ENCODE measurements at regions not wholly inside any gene's neighbourhood (a gene's known extent, or its start where the extent isn't known, plus 50 kb on each side); places are given as distances from the start of the nearest gene placed in this dataset.
"Not testable (repeated sequence)": the region's sequence is repeated elsewhere in the genome, so short reads cannot be mapped to it uniquely, and the experiment has no call there.

- Mint-ChIP-seq H3K27me3 (no peaks in the 10 kb centered on the region), H3K36me3 (ENCODE audit: low read depth) (no peaks in the 10 kb centered on the region), H3K4me3 (no peak overlapping the region), H3K4me1 (no peaks in the 10 kb centered on the region), H3K27ac (no peak overlapping the region)
- H3K9me3 ChIP-seq (ENCODE audit: control insufficient read depth, low read length, poor library complexity, severe bottlenecking): no peaks in the 10 kb centered on the region
- ATAC-seq (no peak), DNase-seq (no peak)
These were observed 238.0 kb upstream of the PITX2 start for GRCh38 chr4:110860901-110861300.

GRCh38 chr4:110865611-110866259 lies 242.9 kb upstream of the PITX2 start:
- no peak for ATAC-seq
- DNase-seq: no peak
- Mint-ChIP-seq H3K36me3 (ENCODE audit: low read depth) (no peaks in the 10 kb centered on the region), H3K27me3 (no peaks in the 10 kb centered on the region), H3K27ac (no peak overlapping the region), H3K4me1 (no peaks in the 10 kb centered on the region), H3K4me3 (no peak overlapping the region)
- no peaks in the 10 kb centered on the region for H3K9me3 ChIP-seq (ENCODE audit: control insufficient read depth, low read length, poor library complexity, severe bottlenecking)

- H3K4me3 Mint-ChIP-seq: no peak overlapping the region
- H3K4me1 Mint-ChIP-seq: no peaks in the 10 kb centered on the region
- H3K36me3 Mint-ChIP-seq (ENCODE audit: low read depth): no peaks in the 10 kb centered on the region
- H3K9me3 ChIP-seq (ENCODE audit: control insufficient read depth, low read length, poor library complexity, severe bottlenecking): no peaks in the 10 kb centered on the region
- no peak overlapping the region for H3K27ac Mint-ChIP-seq
- H3K27me3 Mint-ChIP-seq: no peaks in the 10 kb centered on the region
- DNase-seq (no peak), ATAC-seq (no peak)
These were observed 244.5 kb upstream of the PITX2 start for GRCh38 chr4:110867251-110867960.

GRCh38 chr4:110867981-110868720 lies 245.3 kb upstream of the PITX2 start:
- no peak for ATAC-seq
- H3K36me3 Mint-ChIP-seq (ENCODE audit: low read depth): no peaks in the 10 kb centered on the region
- no peak overlapping the region for H3K27ac Mint-ChIP-seq
- DNase-seq: no peak
- no peak overlapping the region for H3K4me3 Mint-ChIP-seq
- no peaks in the 10 kb centered on the region for H3K4me1 Mint-ChIP-seq
- no peaks in the 10 kb centered on the region for H3K27me3 Mint-ChIP-seq
- no peaks in the 10 kb centered on the region for H3K9me3 ChIP-seq (ENCODE audit: control insufficient read depth, low read length, poor library complexity, severe bottlenecking)

- DNase-seq (no peak), ATAC-seq (no peak)
- Mint-ChIP-seq H3K27me3 (no peaks in the 10 kb centered on the region), H3K4me1 (no peaks in the 10 kb centered on the region), H3K4me3 (no peak overlapping the region), H3K36me3 (ENCODE audit: low read depth) (no peaks in the 10 kb centered on the region), H3K27ac (no peak overlapping the region)
- H3K9me3 ChIP-seq (ENCODE audit: control insufficient read depth, low read length, poor library complexity, severe bottlenecking): no peaks in the 10 kb centered on the region
These were observed 246.2 kb upstream of the PITX2 start for GRCh38 chr4:110869114-110869513.

- Mint-ChIP-seq H3K27me3 (no peaks in the 10 kb centered on the region), H3K4me1 (no peaks in the 10 kb centered on the region), H3K27ac (no peak overlapping the region), H3K4me3 (peak overlapping the region; percentile 28), H3K36me3 (ENCODE audit: low read depth) (no peaks in the 10 kb centered on the region)
- ATAC-seq (no peak), DNase-seq (no peak)
- H3K9me3 ChIP-seq (ENCODE audit: control insufficient read depth, low read length, poor library complexity, severe bottlenecking): no peaks in the 10 kb centered on the region
These were observed 247.1 kb upstream of the PITX2 start for GRCh38 chr4:110869862-110870572.

GRCh38 chr4:110876214-110876613 lies 253.3 kb upstream of the PITX2 start:
- H3K9me3 ChIP-seq (ENCODE audit: control insufficient read depth, low read length, poor library complexity, severe bottlenecking); H3K36me3 Mint-ChIP-seq (ENCODE audit: low read depth); H3K4me1 Mint-ChIP-seq; H3K4me3 Mint-ChIP-seq; ATAC-seq; H3K27ac Mint-ChIP-seq; H3K27me3 Mint-ChIP-seq; DNase-seq: not testable (repeated sequence)

GRCh38 chr4:110876866-110877265 lies 254.0 kb upstream of the PITX2 start:
- Mint-ChIP-seq H3K36me3 (ENCODE audit: low read depth) (no peaks in the 10 kb centered on the region), H3K27ac (no peak overlapping the region), H3K27me3 (no peaks in the 10 kb centered on the region), H3K4me3 (no peak overlapping the region), H3K4me1 (no peaks in the 10 kb centered on the region)
- DNase-seq (no peak), ATAC-seq (no peak)
- H3K9me3 ChIP-seq (ENCODE audit: control insufficient read depth, low read length, poor library complexity, severe bottlenecking): no peaks in the 10 kb centered on the region

- H3K4me3 Mint-ChIP-seq: no peak overlapping the region
- DNase-seq (no peak), ATAC-seq (no peak)
- no peaks in the 10 kb centered on the region for H3K27me3 Mint-ChIP-seq
- no peaks in the 10 kb centered on the region for H3K9me3 ChIP-seq (ENCODE audit: control insufficient read depth, low read length, poor library complexity, severe bottlenecking)
- H3K36me3 Mint-ChIP-seq (ENCODE audit: low read depth): no peaks in the 10 kb centered on the region
- H3K27ac Mint-ChIP-seq: no peak overlapping the region
- no peaks in the 10 kb centered on the region for H3K4me1 Mint-ChIP-seq
These were observed 255.0 kb upstream of the PITX2 start for GRCh38 chr4:110877778-110878370.

GRCh38 chr4:110878413-110878812 lies 255.5 kb upstream of the PITX2 start:
- Mint-ChIP-seq H3K4me3 (no peak overlapping the region), H3K27ac (no peak overlapping the region), H3K27me3 (no peaks in the 10 kb centered on the region), H3K4me1 (no peaks in the 10 kb centered on the region), H3K36me3 (ENCODE audit: low read depth) (no peaks in the 10 kb centered on the region)
- no peak for ATAC-seq
- H3K9me3 ChIP-seq (ENCODE audit: control insufficient read depth, low read length, poor library complexity, severe bottlenecking): no peaks in the 10 kb centered on the region
- DNase-seq: no peak

GRCh38 chr4:110878956-110879355 lies 256.1 kb upstream of the PITX2 start:
- ATAC-seq (no peak), DNase-seq (no peak)
- H3K4me3 Mint-ChIP-seq: no peak overlapping the region
- H3K9me3 ChIP-seq (ENCODE audit: control insufficient read depth, low read length, poor library complexity, severe bottlenecking): no peaks in the 10 kb centered on the region
- no peaks in the 10 kb centered on the region for H3K36me3 Mint-ChIP-seq (ENCODE audit: low read depth)
- H3K4me1 Mint-ChIP-seq: no peaks in the 10 kb centered on the region
- H3K27ac Mint-ChIP-seq: no peak overlapping the region
- H3K27me3 Mint-ChIP-seq: no peaks in the 10 kb centered on the region

- H3K36me3 Mint-ChIP-seq (ENCODE audit: low read depth): no peaks in the 10 kb centered on the region
These were observed 263.4 kb upstream of the PITX2 start for GRCh38 chr4:110886270-110886669.

GRCh38 chr4:110886856-110887255 lies 264.0 kb upstream of the PITX2 start:
- no peak overlapping the region for H3K4me3 Mint-ChIP-seq
- DNase-seq: no peak
- H3K27ac Mint-ChIP-seq: no peak overlapping the region
- no peaks in the 10 kb centered on the region for H3K9me3 ChIP-seq (ENCODE audit: control insufficient read depth, low read length, poor library complexity, severe bottlenecking)
- ATAC-seq: no peak
- no peaks in the 10 kb centered on the region for H3K4me1 Mint-ChIP-seq
- H3K36me3 Mint-ChIP-seq (ENCODE audit: low read depth): no peaks in the 10 kb centered on the region
- no peaks in the 10 kb centered on the region for H3K27me3 Mint-ChIP-seq

More at GRCh38 chr4:110886270-110886669, 263.4 kb upstream of the PITX2 start:
- H3K27ac Mint-ChIP-seq: no peak overlapping the region
- H3K4me3 Mint-ChIP-seq: no peak overlapping the region
- DNase-seq (no peak), ATAC-seq (no peak)
- H3K4me1 Mint-ChIP-seq: no peaks in the 10 kb centered on the region
- H3K27me3 Mint-ChIP-seq: no peaks in the 10 kb centered on the region
- no peaks in the 10 kb centered on the region for H3K9me3 ChIP-seq (ENCODE audit: control insufficient read depth, low read length, poor library complexity, severe bottlenecking)
